Suprapubic skin (tissue), 4 donors: ENCODE measurements at regions not wholly inside any gene's neighbourhood (a gene's known extent, or its start where the extent isn't known, plus 50 kb on each side); places are given as distances from the start of the nearest gene placed in this dataset.

Experiments used
- CTCF ChIP-seq, 2 donors: fragments of 200-600 bp in 1 of 2; fragments of 450-650 bp in 1 of 2; sonication (generic) in 1 of 2; IDR thresholded peaks; one replicate each; pipeline ENCODE4 v1.5.1; 2016 to 2019; ENCODE audit warnings: antibody characterized with exemption in 2 of 2, mild to moderate bottlenecking in 1 of 2, moderate library complexity in 1 of 2
- POLR2A ChIP-seq, 2 donors: fragments of 450-650 bp; IDR thresholded peaks; one replicate each; pipeline ENCODE4 v1.6.1; 2017; ENCODE audit warnings: antibody characterized with exemption in 2 of 2, mild to moderate bottlenecking in 2 of 2, moderate library complexity in 2 of 2
- POLR2AphosphoS5 ChIP-seq, 3 donors: sonication (generic); formaldehyde crosslinking; IDR thresholded peaks; one replicate each; pipeline ENCODE4 v1.6.1; 2017; ENCODE audit warnings: antibody characterized with exemption in 3 of 3

DNA sequence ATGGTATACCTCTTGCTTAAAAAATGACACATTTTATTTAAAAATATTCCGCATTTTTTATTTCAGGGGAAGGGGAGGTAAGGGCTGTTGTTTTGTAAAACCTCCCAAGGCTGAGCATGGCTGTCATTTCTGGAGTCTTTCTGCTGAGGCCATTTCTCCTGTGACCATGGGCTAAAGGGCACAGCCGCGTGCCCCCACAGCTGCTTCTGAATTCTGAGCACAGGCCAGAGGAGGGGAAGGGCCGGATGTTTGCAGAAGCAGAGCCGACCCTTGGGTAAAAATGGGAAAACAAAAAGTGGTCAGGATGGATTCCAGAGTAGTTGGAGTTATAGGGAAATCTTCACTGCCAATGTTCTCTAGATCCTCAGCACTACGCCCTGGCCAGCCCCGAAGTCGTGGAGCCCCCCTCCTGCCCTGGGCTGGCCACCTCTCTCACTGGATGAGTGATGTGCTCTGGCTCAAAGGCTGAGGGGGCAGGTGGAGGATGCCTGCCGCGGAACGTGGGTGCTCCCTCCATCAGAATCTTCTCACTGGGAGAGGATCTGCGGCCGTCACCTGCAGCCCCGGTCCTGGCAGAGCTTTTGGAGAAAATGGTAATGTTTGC is 131.3 kb upstream of the ZEB1 start:
- TF ChIP-seq CTCF (IDR thresholded peaks at IDR 0.05) (no peak), POLR2AphosphoS5 (IDR thresholded peaks at IDR 0.05) (no peak), POLR2A (IDR thresholded peaks at IDR 0.05) (no peak)
